WERI-Rb-1 (cell line): ENCODE measurements at regions not wholly inside any gene's neighbourhood (a gene's known extent, or its start where the extent isn't known, plus 50 kb on each side); places are given as distances from the start of the nearest gene placed in this dataset.

Experiments
- DNase-seq: peaks from one replicate; pipeline ENCODE4 v3.0.0-alpha.2; 2020
- H3K27ac ChIP-seq: fragments of 250-450 bp; sonication (Bioruptor Pico); 2 replicates; pipeline ENCODE4 v1.5.1; 2020; ENCODE audit warnings: mild to moderate bottlenecking, moderate library complexity
- H3K27me3 ChIP-seq: fragments of 250-450 bp; sonication (Bioruptor Pico); 2 replicates; pipeline ENCODE4 v1.5.1; 2021; ENCODE audit warnings: mild to moderate bottlenecking, low read depth, moderate library complexity; ENCODE audit not compliant: insufficient read depth, severe bottlenecking
- H3K36me3 ChIP-seq: fragments of 250-450 bp; sonication (Bioruptor Pico); 2 replicates; pipeline ENCODE4 v1.5.1; 2020; ENCODE audit warnings: mild to moderate bottlenecking, moderate library complexity
- H3K4me3 ChIP-seq: 2 replicates; pipeline ENCODE4 v1.5.1; 2011; ENCODE audit warnings: low read depth, mild to moderate bottlenecking, control low read depth, low read length
- H3K9me3 ChIP-seq: fragments of 250-450 bp; sonication (Bioruptor Pico); 2 replicates; pipeline ENCODE4 v1.5.1; 2021; ENCODE audit warnings: mild to moderate bottlenecking, moderate library complexity; ENCODE audit not compliant: severe bottlenecking
- TF ChIP-seq, protein P1 (sequence below): IDR thresholded peaks from 2 replicates; pipeline ENCODE4 v1.5.1; 2011; ENCODE audit warnings: low read depth, mild to moderate bottlenecking, control low read depth, inconsistent platforms, low read length

DNA sequence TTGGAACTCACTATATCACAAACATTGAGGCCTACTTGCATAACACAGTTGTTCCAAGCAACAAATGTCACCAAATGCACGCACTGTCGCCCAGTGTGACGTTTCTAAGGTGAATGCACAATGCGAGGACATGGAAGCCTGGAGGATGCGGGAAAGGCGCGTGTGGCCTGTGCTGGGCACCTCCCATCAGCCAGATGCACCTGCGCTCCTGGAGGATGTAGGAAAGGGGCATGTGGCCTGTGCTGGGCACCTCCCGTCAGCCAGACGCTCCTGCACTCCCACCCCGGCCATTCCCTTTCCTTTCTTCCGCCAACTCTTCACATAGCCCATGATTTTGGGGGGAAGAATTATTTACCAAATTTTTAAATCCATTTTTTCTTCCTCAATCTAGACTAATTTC, 202.4 kb upstream of the SOX1 start:
- peaks cover 100% of the 10 kb centered on the region for H3K27me3 ChIP-seq
- H3K4me3 ChIP-seq, result no peak overlapping the region
- H3K36me3 ChIP-seq, result no peaks in the 10 kb centered on the region
- H3K9me3 ChIP-seq, result peaks cover 18% of the 10 kb centered on the region
- no peak overlapping the region for H3K27ac ChIP-seq
- no peak for DNase-seq
- TF ChIP-seq, protein P1, sequence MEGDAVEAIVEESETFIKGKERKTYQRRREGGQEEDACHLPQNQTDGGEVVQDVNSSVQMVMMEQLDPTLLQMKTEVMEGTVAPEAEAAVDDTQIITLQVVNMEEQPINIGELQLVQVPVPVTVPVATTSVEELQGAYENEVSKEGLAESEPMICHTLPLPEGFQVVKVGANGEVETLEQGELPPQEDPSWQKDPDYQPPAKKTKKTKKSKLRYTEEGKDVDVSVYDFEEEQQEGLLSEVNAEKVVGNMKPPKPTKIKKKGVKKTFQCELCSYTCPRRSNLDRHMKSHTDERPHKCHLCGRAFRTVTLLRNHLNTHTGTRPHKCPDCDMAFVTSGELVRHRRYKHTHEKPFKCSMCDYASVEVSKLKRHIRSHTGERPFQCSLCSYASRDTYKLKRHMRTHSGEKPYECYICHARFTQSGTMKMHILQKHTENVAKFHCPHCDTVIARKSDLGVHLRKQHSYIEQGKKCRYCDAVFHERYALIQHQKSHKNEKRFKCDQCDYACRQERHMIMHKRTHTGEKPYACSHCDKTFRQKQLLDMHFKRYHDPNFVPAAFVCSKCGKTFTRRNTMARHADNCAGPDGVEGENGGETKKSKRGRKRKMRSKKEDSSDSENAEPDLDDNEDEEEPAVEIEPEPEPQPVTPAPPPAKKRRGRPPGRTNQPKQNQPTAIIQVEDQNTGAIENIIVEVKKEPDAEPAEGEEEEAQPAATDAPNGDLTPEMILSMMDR, result no peak

DNA sequence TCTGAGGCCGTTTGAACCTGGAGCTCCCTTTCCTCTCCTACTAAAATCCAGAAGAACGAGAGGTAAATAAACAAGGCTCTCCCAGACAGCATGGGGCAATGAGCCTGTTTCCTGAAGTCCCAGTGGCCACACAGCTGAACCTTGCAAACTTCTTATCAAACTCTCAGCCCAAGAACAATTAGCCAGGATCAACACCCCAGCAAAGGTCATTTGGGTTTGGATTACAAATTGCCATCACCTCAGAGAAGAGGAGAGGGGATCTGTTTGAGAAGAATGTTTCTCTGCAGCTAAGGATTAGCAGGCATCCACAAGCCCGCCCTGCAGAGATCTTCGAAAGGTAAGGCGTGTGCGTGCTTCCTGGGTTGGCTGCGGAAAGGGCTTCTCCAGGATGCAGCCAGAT, 201.9 kb upstream of the SOX1 start:
- Histone ChIP-seq H3K4me3 (no peak overlapping the region), H3K27me3 (peaks cover 100% of the 10 kb centered on the region), H3K9me3 (peaks cover 16% of the 10 kb centered on the region), H3K36me3 (no peaks in the 10 kb centered on the region), H3K27ac (no peak overlapping the region)
- no peak for DNase-seq
- TF ChIP-seq, protein P1, result no peak

DNA sequence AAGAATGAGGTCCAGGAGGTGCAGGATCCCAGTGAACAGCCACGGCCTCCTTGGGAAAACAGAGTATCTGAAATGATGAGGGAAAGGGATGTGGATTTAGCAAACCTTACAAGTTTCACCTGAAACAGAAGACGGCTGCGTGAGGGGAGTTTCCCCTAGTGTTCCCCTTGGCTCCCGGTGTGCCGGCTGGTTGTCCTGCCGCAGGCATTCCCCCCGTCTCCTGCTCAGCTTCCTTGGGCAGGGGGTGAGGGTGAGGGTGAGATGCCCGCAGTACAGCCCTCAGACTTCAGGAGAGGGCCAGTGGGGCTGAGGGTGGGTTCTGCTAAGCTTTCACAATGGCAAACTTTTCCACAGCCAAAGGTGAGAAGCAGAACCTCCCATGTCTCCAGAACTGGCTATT, 201.1 kb upstream of the SOX1 start:
- peaks cover 100% of the 10 kb centered on the region for H3K27me3 ChIP-seq
- TF ChIP-seq, protein P1, result no peak
- H3K4me3 ChIP-seq, result no peak overlapping the region
- H3K36me3 ChIP-seq, result no peaks in the 10 kb centered on the region
- no peak for DNase-seq
- H3K27ac ChIP-seq, result no peak overlapping the region
- H3K9me3 ChIP-seq, result peaks cover 14% of the 10 kb centered on the region

DNA sequence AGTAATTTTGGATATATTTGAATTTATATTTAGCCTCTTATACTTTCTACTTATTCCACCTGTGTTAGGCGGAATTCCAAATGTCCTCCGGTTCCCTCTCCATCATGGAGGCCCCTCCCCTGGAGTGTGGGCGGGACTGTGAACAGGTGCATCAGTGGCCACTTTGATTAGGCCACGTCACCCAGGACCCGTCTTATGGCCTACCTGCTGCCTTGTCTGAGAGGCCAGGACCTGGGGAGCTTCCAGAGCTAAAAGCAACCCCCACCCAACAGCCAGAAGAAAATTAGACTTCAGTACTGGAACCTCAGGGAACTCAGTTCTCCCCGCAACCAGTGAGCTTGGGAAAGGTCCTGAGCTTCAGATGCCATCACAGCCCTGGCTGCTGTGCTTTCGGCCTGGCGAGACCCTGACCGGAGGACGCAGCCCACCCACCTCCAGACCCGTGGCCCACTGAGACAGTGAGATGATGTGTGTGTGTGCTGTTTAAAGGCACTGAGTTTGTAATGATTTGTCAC, 200.2 kb upstream of the SOX1 start:
- H3K27ac ChIP-seq, result no peak overlapping the region
- TF ChIP-seq, protein P1, result no peak
- peaks cover 9% of the 10 kb centered on the region for H3K9me3 ChIP-seq
- no peak overlapping the region for H3K4me3 ChIP-seq
- peaks cover 100% of the 10 kb centered on the region for H3K27me3 ChIP-seq
- H3K36me3 ChIP-seq, result no peaks in the 10 kb centered on the region
- DNase-seq, result no peak

DNA sequence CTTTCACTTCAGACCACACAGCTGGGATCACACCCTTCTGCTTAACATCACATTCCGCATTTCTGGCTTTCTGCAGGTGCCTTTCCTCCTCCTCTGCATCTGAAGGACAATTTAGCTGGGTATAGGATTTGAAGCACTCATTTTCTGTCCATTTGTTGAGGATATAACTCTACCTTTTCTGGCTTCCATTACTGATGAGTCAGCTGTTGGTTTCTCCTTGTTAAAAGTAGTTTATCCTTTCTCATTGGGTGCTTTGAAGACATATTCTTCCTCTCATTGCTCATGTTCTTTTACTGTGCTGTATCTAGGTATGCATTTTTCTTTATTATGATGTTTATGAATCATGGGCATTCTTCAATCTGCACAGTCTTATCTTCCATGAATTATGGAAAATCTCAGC, 199.3 kb upstream of the SOX1 start:
- no peak overlapping the region for H3K4me3 ChIP-seq
- peaks cover 5% of the 10 kb centered on the region for H3K9me3 ChIP-seq
- peaks cover 100% of the 10 kb centered on the region for H3K27me3 ChIP-seq
- TF ChIP-seq, protein P1, result no peak
- DNase-seq, result no peak
- H3K36me3 ChIP-seq, result no peaks in the 10 kb centered on the region
- H3K27ac ChIP-seq, result no peak overlapping the region

DNA sequence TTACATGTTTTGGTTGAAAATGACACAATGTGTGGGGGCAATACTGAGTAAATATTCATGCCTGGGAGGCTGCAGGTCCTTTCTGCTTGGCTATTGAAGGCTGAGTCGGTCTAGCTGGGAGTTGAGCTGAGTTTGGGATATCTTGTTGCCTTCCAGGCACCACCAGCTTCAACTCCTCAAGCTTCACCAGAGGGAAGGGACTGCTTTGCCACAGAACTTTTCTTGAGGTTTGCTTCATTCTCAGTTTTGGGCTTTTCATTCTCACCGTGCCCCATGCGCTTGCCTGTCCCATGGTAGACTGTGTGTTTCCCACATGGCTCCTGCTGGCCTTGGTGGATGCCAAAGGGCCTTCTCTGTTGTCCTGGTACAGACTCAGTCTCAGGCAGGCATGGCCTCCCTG, 198.2 kb upstream of the SOX1 start:
- H3K27me3 ChIP-seq, result peaks cover 100% of the 10 kb centered on the region
- peaks cover 9% of the 10 kb centered on the region for H3K9me3 ChIP-seq
- no peak for DNase-seq
- H3K36me3 ChIP-seq, result no peaks in the 10 kb centered on the region
- no peak overlapping the region for H3K4me3 ChIP-seq
- TF ChIP-seq, protein P1, result no peak
- H3K27ac ChIP-seq, result no peak overlapping the region
